ENCODE measurements at regions not wholly inside any gene's neighbourhood (a gene's known extent, or its start where the extent isn't known, plus 50 kb on each side); places are given as distances from the start of the nearest gene placed in this dataset.

DNA sequence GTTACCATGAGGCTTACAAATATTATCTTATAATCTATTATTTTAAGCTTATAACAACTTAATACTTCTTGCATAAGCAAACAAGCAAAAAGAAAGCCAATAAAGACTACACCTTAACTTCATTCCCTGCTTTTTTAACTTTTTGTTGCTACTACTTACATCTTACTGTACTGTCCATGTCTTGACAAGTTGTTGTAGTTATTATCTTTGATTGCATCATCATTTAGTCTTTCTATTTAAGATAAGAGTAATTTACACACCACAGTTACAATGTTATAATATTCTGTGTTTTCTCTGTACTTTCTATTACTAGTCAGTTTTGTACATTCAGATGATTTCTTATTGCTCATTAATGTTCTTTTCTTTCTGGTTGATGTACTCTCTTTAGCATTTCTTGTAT is 346.6 kb downstream of the SMARCA1 start:
- Histone ChIP-seq H3K4me3 (no peak overlapping the region), H3K36me3 (no peaks in the 10 kb centered on the region), H3K4me1 (no peaks in the 10 kb centered on the region), H3K27me3 (no peaks in the 10 kb centered on the region), H3K9me3 (no peaks in the 10 kb centered on the region), H3K27ac (no peak overlapping the region)
- DNase-seq = no peak
- intact Hi-C loops (cut with DNase I; ENCODE audit: low total_unique reads) = no loop called here
- no peak for TF ChIP-seq CTCF (IDR thresholded peaks at IDR 0.05)
- no peak for TF ChIP-seq POLR2AphosphoS5 (IDR thresholded peaks at IDR 0.05)
- TF ChIP-seq EP300 (IDR thresholded peaks at IDR 0.05) = no peak
- TF ChIP-seq POLR2A (IDR thresholded peaks at IDR 0.05) = no peak

DNA sequence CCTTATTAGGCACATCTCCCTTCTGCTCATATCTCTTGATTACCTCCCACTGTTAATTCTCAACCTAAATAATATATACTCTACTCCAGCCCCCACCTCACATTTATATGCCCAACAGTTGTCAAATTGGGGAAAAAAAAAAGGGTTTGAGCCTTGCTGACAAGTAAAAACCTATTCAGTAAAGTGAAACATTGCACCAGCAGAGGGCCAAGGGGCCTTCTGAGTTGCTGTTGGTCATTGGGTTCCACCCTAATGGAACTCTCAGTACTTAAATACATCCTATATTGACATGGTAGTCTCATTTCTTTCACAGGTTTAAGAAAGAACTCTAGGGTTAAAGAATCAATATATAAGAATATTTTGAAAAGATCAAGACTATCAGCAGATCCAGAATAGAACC is 362.2 kb downstream of the SMARCA1 start:
- Histone ChIP-seq H3K36me3 (no peaks in the 10 kb centered on the region), H3K4me1 (no peaks in the 10 kb centered on the region), H3K4me3 (no peak overlapping the region), H3K9me3 (no peaks in the 10 kb centered on the region), H3K27me3 (no peaks in the 10 kb centered on the region), H3K27ac (no peak overlapping the region)
- no peak for DNase-seq
- intact Hi-C loops (cut with DNase I; ENCODE audit: low total_unique reads) = no loop called here
- no peak for TF ChIP-seq POLR2A (IDR thresholded peaks at IDR 0.05)

GRCh38 chrX:129158505-129158904 is 364.8 kb downstream of the SMARCA1 start:
- Histone ChIP-seq H3K36me3 (no peaks in the 10 kb centered on the region), H3K27me3 (no peaks in the 10 kb centered on the region), H3K27ac (no peak overlapping the region), H3K4me1 (no peaks in the 10 kb centered on the region), H3K9me3 (no peaks in the 10 kb centered on the region), H3K4me3 (no peak overlapping the region)
- intact Hi-C loops (cut with DNase I; ENCODE audit: low total_unique reads) = no loop called here
- DNase-seq = no peak
- WGBS, 5 donors = 70 to 96% (median 86%) methylated on average over 2 of the region's 2 CpGs
- no peak for TF ChIP-seq CTCF (IDR thresholded peaks at IDR 0.05)

DNA sequence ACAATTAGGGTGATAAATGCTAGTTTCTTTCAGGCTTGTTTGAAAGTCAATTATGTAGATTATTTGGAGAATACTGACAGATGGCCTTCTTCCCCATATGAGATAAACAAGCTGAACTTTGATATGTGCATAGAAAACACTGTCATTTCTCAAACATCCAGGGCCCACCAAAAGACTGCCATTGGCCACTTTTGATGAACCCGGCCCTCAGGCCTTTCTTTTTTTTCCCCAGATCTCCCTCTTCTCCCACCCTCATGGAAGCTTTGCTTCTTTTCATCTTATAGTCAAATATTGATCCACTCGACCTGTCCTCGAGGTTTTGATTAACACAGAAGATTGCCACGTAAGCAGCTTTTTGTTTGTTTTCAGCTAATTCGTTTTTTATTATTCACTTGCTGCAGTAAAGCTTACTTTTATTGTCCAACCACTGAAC is 377.4 kb downstream of the SMARCA1 start:
- no peaks in the 10 kb centered on the region for H3K9me3 ChIP-seq
- H3K4me3 ChIP-seq = no peak overlapping the region
- no peaks in the 10 kb centered on the region for H3K36me3 ChIP-seq
- no peaks in the 10 kb centered on the region for H3K4me1 ChIP-seq
- DNase-seq = no peak
- TF ChIP-seq EP300 (IDR thresholded peaks at IDR 0.05) (no peak), POLR2AphosphoS5 (IDR thresholded peaks at IDR 0.05) (no peak), CTCF (IDR thresholded peaks at IDR 0.05) (no peak), POLR2A (IDR thresholded peaks at IDR 0.05) (no peak)
- H3K27me3 ChIP-seq = no peaks in the 10 kb centered on the region
- intact Hi-C loops (cut with DNase I; ENCODE audit: low total_unique reads) = no loop called here
- no peak overlapping the region for H3K27ac ChIP-seq
- 46 to 73% (median 62%) methylated on average over 5 of the region's 5 CpGs for WGBS, 5 donors

- H3K27ac ChIP-seq = no peak overlapping the region
- intact Hi-C loops (cut with DNase I; ENCODE audit: low total_unique reads) = no loop called here
- no peak for DNase-seq
- 54 to 100% (median 66%) methylated on average over 2 of the region's 2 CpGs for WGBS, 5 donors
- no peaks in the 10 kb centered on the region for H3K9me3 ChIP-seq
- H3K27me3 ChIP-seq = no peaks in the 10 kb centered on the region
- no peak overlapping the region for H3K4me3 ChIP-seq
- H3K4me1 ChIP-seq = no peaks in the 10 kb centered on the region
- no peak for TF ChIP-seq POLR2AphosphoS5 (IDR thresholded peaks at IDR 0.05)
- TF ChIP-seq POLR2A (IDR thresholded peaks at IDR 0.05) = no peak
- TF ChIP-seq EP300 (IDR thresholded peaks at IDR 0.05) = no peak
- no peak for TF ChIP-seq CTCF (IDR thresholded peaks at IDR 0.05)
- no peaks in the 10 kb centered on the region for H3K36me3 ChIP-seq
Measured at GRCh38 chrX:129145385-129145784, 377.9 kb downstream of the SMARCA1 start.

Measured in stomach (tissue), 8 donors.